Lung (tissue), 11 donors: ENCODE measurements at regions not wholly inside any gene's neighbourhood (a gene's known extent, or its start where the extent isn't known, plus 50 kb on each side); places are given as distances from the start of the nearest gene placed in this dataset.

Experiments used
- ATAC-seq: fragments of 200-7000 bp; cut with Tn5 transposase; one replicate; pipeline ENCODE4 v1.9.1; 2020; ENCODE audit warnings: moderate number of reproducible peaks; ENCODE audit not compliant: insufficient read depth, low FRiP score
- DNase-seq, 3 donors: peaks; one replicate each; pipeline ENCODE4 v3.0.0-alpha.2; 2013 to 2017
- H3K27ac ChIP-seq, 2 donors: one replicate each; pipeline ENCODE4 v1.5.1; 2013; ENCODE audit warnings: mild to moderate bottlenecking in 2 of 2, moderate library complexity in 2 of 2, control low read depth in 1 of 2, inconsistent platforms in 1 of 2, low read depth in 1 of 2, low read length in 1 of 2
- H3K27me3 ChIP-seq, 3 donors: one replicate each; pipeline ENCODE4 v1.5.1; 2013; ENCODE audit warnings: low read length in 2 of 3; ENCODE audit not compliant: control insufficient read depth in 3 of 3, insufficient read depth in 3 of 3
- H3K36me3 ChIP-seq, 4 donors: one replicate each; pipeline ENCODE4 v1.5.1; 2013; ENCODE audit warnings: low read length in 4 of 4, mild to moderate bottlenecking in 1 of 4, moderate library complexity in 1 of 4; ENCODE audit not compliant: control insufficient read depth in 4 of 4, insufficient read depth in 4 of 4
- H3K4me1 ChIP-seq, 5 donors: one replicate each; pipeline ENCODE4 v1.5.1; 2013; ENCODE audit warnings: low read length in 5 of 5, mild to moderate bottlenecking in 2 of 5, moderate library complexity in 1 of 5; ENCODE audit not compliant: control insufficient read depth in 5 of 5, insufficient read depth in 5 of 5
- H3K4me3 ChIP-seq: one replicate; pipeline ENCODE4 v1.5.1; 2013; ENCODE audit warnings: mild to moderate bottlenecking, control low read depth, moderate library complexity
- H3K9ac ChIP-seq, 2 donors: one replicate each; pipeline ENCODE4 v1.5.1; 2013; ENCODE audit warnings: low read length in 2 of 2, control low read depth in 1 of 2; ENCODE audit not compliant: insufficient read depth in 1 of 2
- H3K9me3 ChIP-seq, 4 donors: one replicate each; pipeline ENCODE4 v1.5.1; 2013; ENCODE audit warnings: low read length in 3 of 4, mild to moderate bottlenecking in 1 of 4, moderate library complexity in 1 of 4; ENCODE audit not compliant: control insufficient read depth in 4 of 4, insufficient read depth in 3 of 4
- CTCF ChIP-seq: IDR thresholded peaks from 2 replicates; pipeline ENCODE4 v1.5.1; 2012; ENCODE audit warnings: mild to moderate bottlenecking; ENCODE audit errors: control extremely low read depth, extremely low read depth
- WGBS, 2 donors: extraction: QIAGEN DNeasy Blood & Tissue Kit; methylation state at CpG; one replicate each; pipeline ENCODE4 v1.1.7; 2013; 5-methylcytosine and 5-hydroxymethylcytosine counted together
- donor health status: control.
- donor health status: control.
- donor health status: Bipolar disorder and iron deficiency.
- donor health status: healthy.
- donor health status: DM: yes; HTN: yes; CAD: no.

- Histone ChIP-seq H3K27me3 (no peaks in the 10 kb centered on the region), H3K9ac (peak overlapping the region in 1 of 2 donors; percentile 44), H3K4me3 (no peak overlapping the region), H3K9me3 (no peaks in the 10 kb centered on the region), H3K36me3 (no peaks in the 10 kb centered on the region), H3K4me1 (peaks cover 0 to 59% (median 0%) of the 10 kb centered on the region in 5 donors), H3K27ac (no peak overlapping the region)
- no peak for ATAC-seq
- peak; percentile 82 to 98 (median 97) for DNase-seq
- TF ChIP-seq CTCF: no peak
- 68 to 84% methylated on average over 4 of the region's 4 CpGs for WGBS, 2 donors
Measured at GRCh38 chr7:25626451-25627131, 398.3 kb upstream of the NPVF start.

GRCh38 chr7:25628446-25628845, 400.2 kb upstream of the NPVF start:
- TF ChIP-seq CTCF: no peak
- Histone ChIP-seq H3K9ac (no peak overlapping the region), H3K4me1 (peaks cover 0 to 70% (median 0%) of the 10 kb centered on the region in 5 donors), H3K4me3 (no peak overlapping the region), H3K27ac (no peak overlapping the region), H3K9me3 (no peaks in the 10 kb centered on the region), H3K27me3 (no peaks in the 10 kb centered on the region), H3K36me3 (no peaks in the 10 kb centered on the region)
- 82 to 89% methylated on average over 3 of the region's 3 CpGs for WGBS, 2 donors
- ATAC-seq (no peak), DNase-seq (no peak)

- no peak for TF ChIP-seq CTCF
- DNase-seq (peak in 1 of 3 donors; percentile 39), ATAC-seq (no peak)
- H3K27me3 ChIP-seq: no peaks in the 10 kb centered on the region
- 76 to 82% methylated on average over 5 of the region's 5 CpGs for WGBS, 2 donors
- no peaks in the 10 kb centered on the region for H3K36me3 ChIP-seq
- peaks cover 0 to 2% (median 0%) of the 10 kb centered on the region in 4 donors for H3K9me3 ChIP-seq
- peaks cover 0 to 58% (median 7%) of the 10 kb centered on the region in 5 donors for H3K4me1 ChIP-seq
- H3K9ac ChIP-seq: no peak overlapping the region
- no peak overlapping the region for H3K4me3 ChIP-seq
- no peak overlapping the region for H3K27ac ChIP-seq
Measured at GRCh38 chr7:25632616-25633015, 404.3 kb upstream of the NPVF start.
